ENCODE measurements at regions not wholly inside any gene's neighbourhood (a gene's known extent, or its start where the extent isn't known, plus 50 kb on each side); places are given as distances from the start of the nearest gene placed in this dataset.

DNA sequence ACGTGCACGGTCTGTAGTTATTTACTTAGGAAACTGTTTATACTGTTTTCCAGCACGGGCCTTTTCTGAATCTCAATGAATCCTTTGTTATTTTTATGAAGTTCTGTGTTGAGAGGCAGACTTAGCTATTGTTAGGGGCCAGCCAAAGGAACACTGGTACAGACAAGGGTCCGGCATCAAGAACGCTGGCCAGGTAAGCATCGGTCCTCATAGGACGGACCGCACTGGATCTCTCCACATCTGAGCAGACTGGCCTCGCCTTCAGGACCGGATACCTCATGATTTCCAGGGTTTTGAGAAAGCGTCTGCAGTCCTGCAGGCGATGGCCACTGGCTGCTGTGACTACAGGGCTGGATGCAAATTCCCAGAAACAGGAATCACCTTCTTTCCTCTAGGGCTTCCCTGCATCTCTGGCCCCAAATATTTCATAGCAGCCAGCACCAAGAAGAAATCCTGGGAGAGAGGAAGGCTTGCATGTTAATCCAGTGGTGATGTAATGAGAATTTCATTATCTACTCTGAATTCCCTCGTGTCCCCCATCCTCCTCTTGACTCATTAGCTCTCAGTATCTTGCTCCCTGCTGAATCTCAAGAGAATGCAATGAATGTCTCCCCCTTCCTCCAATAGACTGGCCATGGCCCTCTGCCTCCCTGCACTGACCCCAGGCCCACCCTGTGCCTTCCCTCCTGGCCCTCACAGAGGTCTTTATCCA lies 325.4 kb upstream of the NPVF start:
- DNase-seq (ENCODE audit: low read depth, low spot score), result no peak

GRCh38 chr7:25557379-25557917 lies 329.2 kb upstream of the NPVF start:
- DNase-seq (ENCODE audit: low read depth, low spot score), result no peak

DNA sequence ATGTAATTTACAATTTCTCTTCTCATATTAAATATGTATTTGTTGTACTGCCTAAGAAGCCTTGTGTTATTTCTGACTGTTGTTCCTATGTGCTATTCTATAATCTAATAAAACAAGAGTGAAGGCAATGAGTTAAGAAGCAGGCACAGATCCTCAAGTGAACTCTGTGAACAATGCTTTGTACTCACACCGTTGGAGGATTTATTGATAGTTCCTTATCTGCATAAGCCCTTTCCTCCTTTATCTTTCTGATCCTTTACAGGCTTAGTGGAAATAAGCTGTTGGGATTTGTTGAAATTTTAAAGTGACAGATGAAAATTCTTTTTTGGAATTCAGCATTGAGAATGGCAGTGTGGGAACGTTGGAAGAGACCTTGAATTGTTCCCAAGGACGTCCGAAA lies 329.6 kb upstream of the NPVF start:
- DNase-seq (ENCODE audit: low read depth, low spot score), result no peak

DNA sequence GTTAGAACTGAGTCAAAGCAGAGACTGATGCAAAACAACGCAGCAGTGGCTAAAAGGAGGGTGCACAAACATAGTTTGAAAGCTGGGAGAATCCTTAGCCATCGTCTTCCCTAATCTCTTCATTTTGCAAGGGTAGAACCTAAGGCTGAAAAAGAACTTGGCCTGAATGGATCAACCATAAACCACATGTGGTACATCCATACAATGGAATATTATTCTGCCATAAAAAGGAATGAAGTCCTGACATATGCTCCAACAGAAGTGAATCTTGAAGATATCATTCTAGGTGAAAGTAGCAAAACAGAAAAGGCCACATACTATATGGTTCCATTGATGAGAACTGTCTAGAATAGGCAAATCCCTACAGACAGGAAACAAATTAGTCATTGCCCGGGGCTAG lies 330.3 kb upstream of the NPVF start:
- no peak for DNase-seq (ENCODE audit: low read depth, low spot score)

GRCh38 chr7:25559581-25560367 lies 331.5 kb upstream of the NPVF start:
- no peak for DNase-seq (ENCODE audit: low read depth, low spot score)

DNA sequence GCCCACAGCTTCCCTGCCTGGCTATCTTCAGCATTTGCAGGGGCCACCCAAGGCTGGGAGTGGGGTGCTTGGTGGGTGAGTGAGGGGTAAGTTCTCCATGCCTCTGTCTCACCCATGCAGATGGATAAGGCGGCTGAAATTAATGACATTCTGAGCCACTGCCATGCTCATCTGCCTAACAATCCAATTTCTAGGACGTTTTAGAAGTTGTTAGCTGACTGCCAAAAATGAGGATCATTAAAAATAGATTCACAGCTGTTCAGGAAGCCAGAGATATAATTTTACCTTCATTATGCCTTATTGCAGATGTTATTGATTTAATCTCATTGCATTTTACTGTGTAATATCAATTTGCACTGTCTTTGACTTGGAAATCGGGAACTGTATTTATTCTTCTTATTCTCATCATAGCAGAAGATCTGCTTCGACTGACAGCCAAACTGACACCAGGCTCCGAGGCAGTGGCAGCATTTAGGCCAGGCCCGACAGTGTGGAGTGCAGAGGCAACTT lies 334.4 kb upstream of the NPVF start:
- DNase-seq (ENCODE audit: low read depth, low spot score), result no peak

DNA sequence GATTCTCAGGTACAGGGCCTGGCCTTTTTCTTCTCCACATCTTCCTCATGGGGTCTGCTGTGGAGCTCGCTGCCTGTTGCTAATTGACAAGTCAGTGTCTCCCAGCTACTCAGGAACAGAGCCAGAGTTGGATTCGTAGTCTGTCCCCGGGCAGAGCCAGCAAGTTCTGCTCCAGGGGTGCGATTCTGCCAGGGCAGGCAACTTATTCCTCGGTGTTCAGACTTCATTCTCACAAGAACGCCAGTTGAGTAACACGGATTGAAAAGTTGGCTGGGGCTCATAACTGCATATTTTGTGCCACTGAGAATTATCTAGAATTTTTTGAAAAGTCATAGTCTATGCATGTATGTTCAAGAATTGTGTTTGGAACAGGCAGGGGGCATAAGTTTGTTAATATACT lies 336.7 kb upstream of the NPVF start:
- DNase-seq (ENCODE audit: low read depth, low spot score), result no peak

- DNase-seq (ENCODE audit: low read depth, low spot score), result peak; percentile 44
Observed at GRCh38 chr7:25565949-25566348, 337.7 kb upstream of the NPVF start.

DNA sequence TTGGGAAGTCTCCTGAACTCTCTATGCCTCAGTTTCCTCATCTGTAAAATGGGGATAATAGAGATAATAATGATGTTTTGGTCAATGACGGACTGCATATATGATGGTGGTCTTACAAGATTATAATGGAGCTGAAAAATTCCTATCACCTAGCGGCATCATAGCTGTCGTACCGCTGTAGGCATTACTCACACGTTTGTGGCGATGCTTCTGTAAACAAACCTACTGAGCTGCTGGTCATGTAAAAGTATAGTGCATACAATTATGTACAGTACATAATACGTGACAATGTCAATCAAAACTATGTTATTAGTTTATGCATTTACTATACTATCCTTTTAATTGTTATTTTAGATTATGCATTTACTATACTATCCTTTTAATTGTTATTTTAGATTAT lies 339.1 kb upstream of the NPVF start:
- no peak for DNase-seq (ENCODE audit: low read depth, low spot score)

GRCh38 chr7:25569765-25570164 lies 341.5 kb upstream of the NPVF start:
- no peak for DNase-seq (ENCODE audit: low read depth, low spot score)

DNA sequence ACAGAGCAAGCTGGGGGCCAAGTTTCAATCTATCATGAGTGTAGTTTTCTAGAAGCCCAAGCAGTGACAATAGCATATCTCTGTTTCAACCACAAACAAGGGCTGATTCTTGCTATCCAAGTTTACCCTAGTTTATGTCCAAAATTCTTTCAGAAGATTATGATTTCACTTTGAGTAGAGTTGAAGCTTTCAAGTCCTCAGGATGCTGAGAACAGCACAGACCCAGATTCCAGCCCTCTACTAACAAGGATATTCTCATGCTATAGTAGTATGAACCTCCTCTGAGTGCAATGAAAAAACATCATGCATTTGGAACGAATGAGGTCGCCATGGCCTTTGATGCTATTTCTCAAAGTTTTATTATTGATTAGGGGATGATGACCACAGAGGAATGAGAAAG lies 344.1 kb upstream of the NPVF start:
- DNase-seq (ENCODE audit: low read depth, low spot score), result no peak

DNA sequence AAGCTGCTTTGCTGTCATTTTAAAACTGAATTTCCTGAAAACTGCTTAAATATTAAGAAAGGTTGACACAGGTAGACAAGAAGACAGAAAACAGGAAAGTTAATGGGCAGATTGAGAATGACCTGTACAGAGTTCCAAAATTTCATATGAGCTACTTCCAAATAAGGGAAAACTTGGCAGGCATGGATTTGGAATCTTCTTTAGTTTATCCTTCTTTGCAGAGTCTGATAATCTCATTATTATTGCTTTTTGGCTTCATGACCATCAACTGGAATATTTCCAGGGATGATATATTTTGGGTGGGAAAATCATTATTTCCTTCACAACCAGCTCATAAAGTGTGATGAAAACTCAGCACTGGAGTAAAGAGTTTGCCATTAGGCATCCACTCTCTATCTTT lies 346.5 kb upstream of the NPVF start:
- no peak for DNase-seq (ENCODE audit: low read depth, low spot score)

DNA sequence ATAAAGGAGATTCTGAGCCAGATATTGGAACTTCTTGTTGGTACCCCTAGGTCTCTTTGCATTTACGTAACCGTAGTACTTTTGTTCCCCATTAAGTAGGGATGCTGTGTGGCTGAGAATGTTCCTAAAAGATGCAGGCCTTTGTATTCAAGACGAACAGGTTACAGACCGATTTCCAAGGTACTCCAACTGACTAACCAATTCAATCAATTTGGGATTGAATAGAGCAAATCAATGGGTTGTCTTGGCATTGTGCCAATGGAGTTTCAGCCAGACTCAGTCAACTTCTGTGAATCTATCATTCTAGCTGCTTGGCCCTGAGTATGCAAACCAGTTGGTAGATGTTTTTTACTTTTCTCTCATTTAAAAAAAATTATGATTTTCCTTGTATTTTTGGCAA lies 347.3 kb upstream of the NPVF start:
- no peak for DNase-seq (ENCODE audit: low read depth, low spot score)

- no peak for DNase-seq (ENCODE audit: low read depth, low spot score)
Observed at GRCh38 chr7:25578991-25579777, 350.9 kb upstream of the NPVF start.

DNA sequence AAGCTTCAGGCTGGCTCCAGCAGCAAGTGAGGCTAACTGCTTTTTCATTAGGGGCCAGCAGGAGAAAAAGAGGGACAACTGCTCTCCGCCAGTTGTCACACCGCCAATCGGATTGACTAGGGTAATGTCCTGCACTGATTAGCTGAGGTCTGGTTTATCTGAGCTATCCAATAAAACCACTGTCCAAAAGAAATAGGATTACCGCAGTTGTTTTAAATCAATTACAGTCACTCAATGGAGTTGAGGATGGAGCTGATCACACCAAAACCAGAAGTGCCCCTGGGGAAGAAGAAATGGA lies 351.4 kb upstream of the NPVF start:
- DNase-seq (ENCODE audit: low read depth, low spot score), result no peak

DNA sequence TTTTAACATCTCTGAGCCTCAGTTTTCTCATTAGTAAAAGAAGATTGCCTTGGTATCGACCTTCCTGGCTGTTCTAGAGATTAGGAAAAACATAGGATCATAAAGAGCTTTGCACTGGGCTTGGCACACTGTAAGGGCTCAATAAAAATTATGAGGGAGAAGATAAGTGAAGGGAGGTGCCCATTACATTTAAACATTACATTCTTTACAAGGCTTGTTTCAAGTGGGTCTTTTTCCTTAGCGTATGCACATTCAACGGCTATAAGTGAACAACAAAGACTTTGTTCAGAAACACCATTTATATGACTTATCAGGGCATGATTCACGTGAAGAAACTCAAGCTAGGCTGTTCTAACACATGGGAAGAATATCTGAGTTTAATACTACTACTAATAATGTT lies 351.9 kb upstream of the NPVF start:
- no peak for DNase-seq (ENCODE audit: low read depth, low spot score)

GRCh38 chr7:25583621-25584020 lies 355.3 kb upstream of the NPVF start:
- DNase-seq (ENCODE audit: low read depth, low spot score), result no peak

- no peak for DNase-seq (ENCODE audit: low read depth, low spot score)
Observed at GRCh38 chr7:25584112-25584938, 356.0 kb upstream of the NPVF start.

DNA sequence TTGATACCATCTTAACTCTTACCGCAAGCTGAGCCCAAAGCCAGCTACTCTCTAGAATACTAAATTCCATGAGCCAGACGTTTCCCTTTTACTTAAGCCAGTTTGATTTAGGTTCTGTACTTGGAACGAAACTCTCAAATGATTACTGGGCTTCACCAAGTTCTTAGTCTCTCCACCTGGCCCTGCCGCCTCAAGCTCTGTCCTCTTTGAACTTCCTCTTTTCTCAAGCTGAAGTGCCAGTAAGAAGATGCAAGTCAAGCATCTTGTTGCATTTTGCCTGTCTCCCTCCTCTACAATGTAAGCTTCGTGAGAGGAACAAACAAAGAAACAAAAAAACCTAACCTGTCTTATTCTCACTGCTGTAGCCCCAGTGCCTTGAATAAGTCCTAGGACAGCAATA lies 358.2 kb upstream of the NPVF start:
- no peak for DNase-seq (ENCODE audit: low read depth, low spot score)

- DNase-seq (ENCODE audit: low read depth, low spot score), result no peak
Observed at GRCh38 chr7:25594122-25594521, 365.8 kb upstream of the NPVF start.

DNA sequence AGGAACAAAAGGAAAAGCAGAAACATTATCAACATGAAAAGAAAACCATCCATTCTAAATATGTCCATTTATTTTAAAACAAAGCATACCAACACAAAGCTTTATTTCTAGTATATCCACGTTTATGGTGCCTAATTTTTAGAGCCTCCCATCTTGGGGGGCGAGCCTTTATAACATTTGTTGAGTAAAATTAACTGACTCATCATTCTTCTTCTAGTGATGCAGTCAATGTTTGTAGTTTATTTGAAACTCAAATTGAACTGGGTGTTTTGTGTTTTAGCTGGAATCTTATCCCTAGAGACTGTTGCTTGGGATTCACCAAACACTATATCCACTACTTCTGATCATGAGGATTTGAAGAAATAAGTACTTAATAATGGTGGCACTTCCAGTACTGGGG lies 366.4 kb upstream of the NPVF start:
- DNase-seq (ENCODE audit: low read depth, low spot score), result no peak

All from activated CD4-positive, CD25-positive, alpha-beta regulatory T cell treated with anti-CD3 and anti-CD28 coated beads, Interleukin-2, amount 50 U/mL, for 16 hours (primary cell).